Adrenal gland (tissue), 9 donors: ENCODE measurements at regions not wholly inside any gene's neighbourhood (a gene's known extent, or its start where the extent isn't known, plus 50 kb on each side); places are given as distances from the start of the nearest gene placed in this dataset.

Experiments
- DNase-seq, 7 donors: peaks; one replicate each; pipeline ENCODE4 v3.0.0-alpha.2; 2019 to 2020
- H3K27ac ChIP-seq, 5 donors: fragments of 200-600 bp; sonication (generic) in 4 of 5; 1 replicate in 3 of 5; 2 replicates in 2 of 5; pipeline versions ENCODE4 v1.5.1 to v1.8.0; 2016 to 2020; ENCODE audit warnings: mild to moderate bottlenecking in 1 of 5
- H3K27me3 ChIP-seq: fragments of 200-600 bp; 2 replicates; pipeline ENCODE4 v1.8.0; 2021
- H3K36me3 ChIP-seq, 2 donors: fragments of 200-600 bp; replicated peaks in 1 of 2; 1 replicate in 1 of 2; 2 replicates in 1 of 2; pipeline versions ENCODE4 v1.5.1 to v1.8.0; 2018 to 2022
- H3K4me1 ChIP-seq, 2 donors: fragments of 200-600 bp; replicated peaks in 1 of 2; 1 replicate in 1 of 2; 2 replicates in 1 of 2; pipeline versions ENCODE4 v1.5.1 to v1.8.0; 2018 to 2021
- H3K4me3 ChIP-seq, 4 donors: fragments of 200-600 bp; sonication (generic) in 3 of 4; one replicate each; pipeline ENCODE4 v1.5.1; 2016 to 2018
- H3K9me3 ChIP-seq, 3 donors: fragments of 200-600 bp; sonication (generic) in 1 of 3; replicated peaks in 1 of 3; 1 replicate in 2 of 3; 2 replicates in 1 of 3; pipeline versions ENCODE4 v1.5.1 to v1.8.0; 2016 to 2021
- CTCF ChIP-seq, 6 experiments: fragments of 450-650 bp in 4 of 6; fragments of 200-600 bp in 2 of 6; sonication (generic) in 1 of 6; IDR thresholded peaks; 1 replicate in 5 of 6; 2 replicates in 1 of 6; pipeline versions ENCODE4 v1.5.1 to v1.8.0; 2016 to 2021; ENCODE audit warnings: antibody characterized with exemption in 6 of 6, mild to moderate bottlenecking in 2 of 6, moderate library complexity in 1 of 6
- POLR2A ChIP-seq, 2 donors: fragments of 450-650 bp; IDR thresholded peaks; one replicate each; pipeline ENCODE4 v1.6.1; 2017; ENCODE audit warnings: antibody characterized with exemption in 2 of 2, mild to moderate bottlenecking in 2 of 2, moderate library complexity in 1 of 2
- WGBS, 4 donors: extraction: QIAGEN DNeasy Blood & Tissue Kit in 2 of 4; methylation state at CpG; one replicate each; pipeline versions ENCODE4 v1.1.5 to v1.1.7; 2013 to 2017; 5-methylcytosine and 5-hydroxymethylcytosine counted together
- intact Hi-C, 2 donors: fragments of 100-400 bp; cut with DNase I; formaldehyde crosslinking; loops; one replicate each; pipeline versions ENCODE4 v1.14.1 to v1.15.0; 2022 to 2023
- donor health status: healthy with polysubstance abuse.
- donor health status: Bipolar disorder and iron deficiency.
- donor health status: DM: yes; HTN: yes; CAD: no.
- donor health status: DM: no; HTN: no; CAD: no.
- donor health status: DM: no; HTN: no; CAD: no.

GRCh38 chr13:50670272-50670671, 173.2 kb downstream of the DLEU7 start:
- TF ChIP-seq POLR2A (IDR thresholded peaks at IDR 0.05) (no peak), CTCF (IDR thresholded peaks at IDR 0.05) (no peak)
- intact Hi-C loops = no loop called here
- Histone ChIP-seq H3K4me1 (peaks cover 19 to 21% of the 10 kb centered on the region in 2 donors), H3K27ac (no peak overlapping the region), H3K27me3 (no peaks in the 10 kb centered on the region), H3K36me3 (no peaks in the 10 kb centered on the region), H3K4me3 (no peak overlapping the region), H3K9me3 (no peaks in the 10 kb centered on the region)
- DNase-seq = no peak
- WGBS, 4 donors = 94 to 95% (median 94%) methylated on average over 6 to 8 of the region's 8 CpGs

- Histone ChIP-seq H3K27me3 (no peaks in the 10 kb centered on the region), H3K9me3 (no peaks in the 10 kb centered on the region), H3K36me3 (no peaks in the 10 kb centered on the region), H3K4me3 (no peak overlapping the region), H3K4me1 (peaks cover 20 to 21% of the 10 kb centered on the region in 2 donors), H3K27ac (no peak overlapping the region)
- WGBS, 4 donors = 88 to 92% (median 90%) methylated on average over 4 of the region's 4 CpGs
- intact Hi-C loops = no loop called here
- no peak for TF ChIP-seq CTCF (IDR thresholded peaks at IDR 0.05)
- TF ChIP-seq POLR2A (IDR thresholded peaks at IDR 0.05) = no peak
- DNase-seq = no peak
Measured at GRCh38 chr13:50670847-50671496, 172.5 kb downstream of the DLEU7 start.

- TF ChIP-seq POLR2A (IDR thresholded peaks at IDR 0.05) = no peak
- TF ChIP-seq CTCF (IDR thresholded peaks at IDR 0.05) = no peak
- WGBS, 4 donors = 88 to 93% (median 89%) methylated on average over 3 of the region's 3 CpGs
- no peak for DNase-seq
- H3K4me3 ChIP-seq = no peak overlapping the region
- no peaks in the 10 kb centered on the region for H3K36me3 ChIP-seq
- H3K9me3 ChIP-seq = no peaks in the 10 kb centered on the region
- H3K4me1 ChIP-seq = peaks cover 23 to 25% of the 10 kb centered on the region in 2 donors
- H3K27me3 ChIP-seq = no peaks in the 10 kb centered on the region
- H3K27ac ChIP-seq = peak overlapping the region in 1 of 5 donors; percentile 52
- intact Hi-C loops = no loop called here
Measured at GRCh38 chr13:50671497-50671850, 172.0 kb downstream of the DLEU7 start.

GRCh38 chr13:50672025-50672424, 171.5 kb downstream of the DLEU7 start:
- no peak for TF ChIP-seq CTCF (IDR thresholded peaks at IDR 0.05)
- no peak for TF ChIP-seq POLR2A (IDR thresholded peaks at IDR 0.05)
- peak overlapping the region in 4 of 5 donors; percentile 29 to 65 (median 61) for H3K27ac ChIP-seq

More at GRCh38 chr13:50672025-50672424, 171.5 kb downstream of the DLEU7 start:
- Histone ChIP-seq H3K27me3 (no peaks in the 10 kb centered on the region), H3K4me3 (no peak overlapping the region), H3K9me3 (no peaks in the 10 kb centered on the region), H3K36me3 (no peaks in the 10 kb centered on the region), H3K4me1 (peaks cover 23 to 30% of the 10 kb centered on the region in 2 donors)
- intact Hi-C loops = no loop called here
- peak; percentile 79 to 95 (median 91) for DNase-seq
